Neural cell (in vitro differentiated cells): ENCODE measurements at regions not wholly inside any gene's neighbourhood (a gene's known extent, or its start where the extent isn't known, plus 50 kb on each side); places are given as distances from the start of the nearest gene placed in this dataset.

Experiments
- EP300 ChIP-seq: fragments of 450-650 bp; conservative IDR thresholded peaks from 2 replicates; pipeline ENCODE4 v1.6.1; 2014; ENCODE audit warnings: antibody characterized with exemption, mild to moderate bottlenecking, moderate library complexity; ENCODE audit not compliant: poor library complexity, severe bottlenecking
- EZH2 ChIP-seq: fragments of 200-600, 300-800 bp; shearing (Covaris generic), sonication (generic); IDR thresholded peaks from 2 replicates; pipeline ENCODE4 v1.6.1; 2014; ENCODE audit warnings: antibody characterized with exemption, low read length, borderline replicate concordance, mild to moderate bottlenecking; ENCODE audit not compliant: insufficient read depth, poor library complexity, severe bottlenecking
- MXI1 ChIP-seq: fragments of 450-650 bp; conservative IDR thresholded peaks from 2 replicates; pipeline ENCODE4 v1.6.1; 2014; ENCODE audit warnings: antibody characterized with exemption, mild to moderate bottlenecking; ENCODE audit not compliant: poor library complexity, severe bottlenecking
- POLR2AphosphoS5 ChIP-seq: IDR thresholded peaks from 2 replicates; pipeline ENCODE4 v1.6.1; 2012
- RAD21 ChIP-seq: fragments of 450-650 bp; conservative IDR thresholded peaks from 2 replicates; pipeline ENCODE4 v1.6.1; 2014; ENCODE audit warnings: antibody characterized with exemption, mild to moderate bottlenecking, moderate library complexity
- SMC3 ChIP-seq: fragments of 450-650 bp; conservative IDR thresholded peaks from 2 replicates; pipeline ENCODE4 v1.6.1; 2014; ENCODE audit warnings: antibody characterized with exemption, mild to moderate bottlenecking, moderate library complexity; ENCODE audit not compliant: poor library complexity
- TAF1 ChIP-seq: IDR thresholded peaks from 2 replicates; pipeline ENCODE4 v1.6.1; 2012; ENCODE audit warnings: low read depth
- TF ChIP-seq, protein P1 (sequence below): fragments of 450-650 bp; IDR thresholded peaks from 2 replicates; pipeline ENCODE4 v1.5.1; 2014; ENCODE audit warnings: antibody characterized with exemption, mild to moderate bottlenecking, moderate library complexity; ENCODE audit not compliant: poor library complexity, severe bottlenecking
- TF ChIP-seq, protein P2 (sequence below): IDR thresholded peaks from 2 replicates; pipeline ENCODE4 v1.6.1; 2012; ENCODE audit warnings: borderline replicate concordance

DNA sequence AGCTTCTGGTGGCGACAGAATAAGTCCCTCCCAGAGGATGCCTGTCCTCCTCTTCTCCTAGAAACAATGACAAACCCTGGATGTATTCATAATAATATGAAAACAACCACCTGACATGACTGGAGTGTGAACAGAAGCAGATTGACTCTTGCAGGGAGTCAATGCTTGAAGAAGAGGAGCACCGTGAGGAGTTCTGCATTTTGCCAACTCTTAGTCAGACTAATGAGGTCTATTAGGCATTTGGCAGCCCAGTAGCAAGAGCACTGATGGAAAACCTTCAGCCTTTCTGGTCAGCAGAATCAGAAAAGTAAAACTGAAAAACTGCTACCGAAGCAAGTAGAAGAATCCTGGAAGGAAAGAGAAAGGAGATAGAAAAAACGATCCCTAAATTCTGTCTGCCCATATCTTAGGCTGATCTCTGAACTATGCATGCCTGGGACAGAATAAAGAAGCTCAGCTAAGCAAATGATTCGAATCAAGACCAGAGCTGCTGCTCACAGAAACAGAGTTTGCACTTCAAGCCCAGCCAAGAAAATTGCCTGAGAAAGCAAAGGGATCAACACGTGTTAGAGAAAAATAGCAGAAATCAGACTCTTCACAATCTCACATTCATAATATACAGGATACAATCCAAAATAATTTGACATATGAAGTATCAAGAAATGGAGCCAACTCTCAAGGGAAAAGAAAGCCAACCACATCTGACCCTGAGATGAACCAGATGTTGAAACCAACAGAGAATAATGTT is 69.5 kb upstream of the OSMR start:
- TF ChIP-seq, protein P1, sequence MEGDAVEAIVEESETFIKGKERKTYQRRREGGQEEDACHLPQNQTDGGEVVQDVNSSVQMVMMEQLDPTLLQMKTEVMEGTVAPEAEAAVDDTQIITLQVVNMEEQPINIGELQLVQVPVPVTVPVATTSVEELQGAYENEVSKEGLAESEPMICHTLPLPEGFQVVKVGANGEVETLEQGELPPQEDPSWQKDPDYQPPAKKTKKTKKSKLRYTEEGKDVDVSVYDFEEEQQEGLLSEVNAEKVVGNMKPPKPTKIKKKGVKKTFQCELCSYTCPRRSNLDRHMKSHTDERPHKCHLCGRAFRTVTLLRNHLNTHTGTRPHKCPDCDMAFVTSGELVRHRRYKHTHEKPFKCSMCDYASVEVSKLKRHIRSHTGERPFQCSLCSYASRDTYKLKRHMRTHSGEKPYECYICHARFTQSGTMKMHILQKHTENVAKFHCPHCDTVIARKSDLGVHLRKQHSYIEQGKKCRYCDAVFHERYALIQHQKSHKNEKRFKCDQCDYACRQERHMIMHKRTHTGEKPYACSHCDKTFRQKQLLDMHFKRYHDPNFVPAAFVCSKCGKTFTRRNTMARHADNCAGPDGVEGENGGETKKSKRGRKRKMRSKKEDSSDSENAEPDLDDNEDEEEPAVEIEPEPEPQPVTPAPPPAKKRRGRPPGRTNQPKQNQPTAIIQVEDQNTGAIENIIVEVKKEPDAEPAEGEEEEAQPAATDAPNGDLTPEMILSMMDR, result no peak
- TF ChIP-seq MXI1 (no peak), EZH2 (no peak), EP300 (no peak), RAD21 (no peak), POLR2AphosphoS5 (no peak), SMC3 (no peak), TAF1 (no peak)
- TF ChIP-seq, protein P2, sequence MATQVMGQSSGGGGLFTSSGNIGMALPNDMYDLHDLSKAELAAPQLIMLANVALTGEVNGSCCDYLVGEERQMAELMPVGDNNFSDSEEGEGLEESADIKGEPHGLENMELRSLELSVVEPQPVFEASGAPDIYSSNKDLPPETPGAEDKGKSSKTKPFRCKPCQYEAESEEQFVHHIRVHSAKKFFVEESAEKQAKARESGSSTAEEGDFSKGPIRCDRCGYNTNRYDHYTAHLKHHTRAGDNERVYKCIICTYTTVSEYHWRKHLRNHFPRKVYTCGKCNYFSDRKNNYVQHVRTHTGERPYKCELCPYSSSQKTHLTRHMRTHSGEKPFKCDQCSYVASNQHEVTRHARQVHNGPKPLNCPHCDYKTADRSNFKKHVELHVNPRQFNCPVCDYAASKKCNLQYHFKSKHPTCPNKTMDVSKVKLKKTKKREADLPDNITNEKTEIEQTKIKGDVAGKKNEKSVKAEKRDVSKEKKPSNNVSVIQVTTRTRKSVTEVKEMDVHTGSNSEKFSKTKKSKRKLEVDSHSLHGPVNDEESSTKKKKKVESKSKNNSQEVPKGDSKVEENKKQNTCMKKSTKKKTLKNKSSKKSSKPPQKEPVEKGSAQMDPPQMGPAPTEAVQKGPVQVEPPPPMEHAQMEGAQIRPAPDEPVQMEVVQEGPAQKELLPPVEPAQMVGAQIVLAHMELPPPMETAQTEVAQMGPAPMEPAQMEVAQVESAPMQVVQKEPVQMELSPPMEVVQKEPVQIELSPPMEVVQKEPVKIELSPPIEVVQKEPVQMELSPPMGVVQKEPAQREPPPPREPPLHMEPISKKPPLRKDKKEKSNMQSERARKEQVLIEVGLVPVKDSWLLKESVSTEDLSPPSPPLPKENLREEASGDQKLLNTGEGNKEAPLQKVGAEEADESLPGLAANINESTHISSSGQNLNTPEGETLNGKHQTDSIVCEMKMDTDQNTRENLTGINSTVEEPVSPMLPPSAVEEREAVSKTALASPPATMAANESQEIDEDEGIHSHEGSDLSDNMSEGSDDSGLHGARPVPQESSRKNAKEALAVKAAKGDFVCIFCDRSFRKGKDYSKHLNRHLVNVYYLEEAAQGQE, result no peak
